Left lobe of liver (tissue), 2 donors: ENCODE measurements at regions not wholly inside any gene's neighbourhood (a gene's known extent, or its start where the extent isn't known, plus 50 kb on each side); places are given as distances from the start of the nearest gene placed in this dataset.
"Not testable (repeated sequence)": the region's sequence is repeated elsewhere in the genome, so short reads cannot be mapped to it uniquely, and the experiment has no call there.

Source experiments
- ATAC-seq: fragments of 200-7000 bp; cut with Tn5 transposase; one replicate; pipeline ENCODE4 v1.9.1; 2020; ENCODE audit warnings: mild to moderate bottlenecking, moderate library complexity
- DNase-seq: peaks from one replicate; pipeline ENCODE4 v3.0.0-alpha.2; 2020; ENCODE audit warnings: low spot score
- donor health status: DM: no; HTN: no; CAD: no; lungs with moderate emphysema.
- donor health status: DM: no; HTN: yes; CAD: no.

DNA sequence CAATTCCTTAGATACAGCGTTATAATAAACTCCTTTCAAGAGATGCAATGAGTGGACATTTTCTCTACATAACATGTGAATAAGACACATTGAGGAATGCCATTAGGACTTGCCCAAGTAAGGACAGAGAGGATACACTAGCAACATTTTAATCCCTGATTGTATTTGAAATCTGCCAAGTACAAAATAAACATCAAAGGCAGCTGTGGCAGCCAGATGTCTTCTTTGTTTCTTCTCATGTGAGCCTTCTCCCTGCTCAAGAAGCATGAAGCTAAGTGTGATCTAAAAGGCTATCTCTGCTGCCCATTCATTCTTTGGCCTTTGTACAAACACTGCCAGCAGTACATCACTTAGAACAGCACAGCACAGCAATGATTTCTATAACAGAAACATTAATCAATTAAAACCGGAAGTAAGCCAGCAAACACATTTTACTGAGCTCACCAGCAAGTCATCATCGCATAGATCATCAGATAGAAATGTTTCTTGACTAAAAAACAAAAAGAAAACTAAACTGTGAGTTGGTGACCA, 364.0 kb downstream of the CNTN6 start:
- DNase-seq = no peak
- no peak for ATAC-seq

DNA sequence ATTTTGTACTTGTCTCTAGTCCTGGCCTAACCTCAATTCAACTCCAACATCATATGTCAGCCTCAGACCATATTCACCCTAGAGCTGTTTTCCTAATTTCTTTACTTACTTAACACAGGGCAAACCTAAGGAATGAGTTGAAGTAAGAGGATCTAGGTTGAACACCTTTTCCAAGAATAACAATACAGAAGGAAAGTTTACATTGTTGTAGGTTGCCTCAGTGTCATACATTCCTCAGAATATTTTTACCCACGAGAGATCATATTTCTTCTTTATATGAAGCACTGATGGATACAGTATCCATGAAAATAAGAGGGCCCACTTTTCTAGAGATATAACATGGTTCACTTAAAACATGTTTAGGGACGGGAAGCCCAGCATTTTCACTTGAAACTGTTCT, 369.5 kb downstream of the CNTN6 start:
- DNase-seq (no peak), ATAC-seq (no peak)

DNA sequence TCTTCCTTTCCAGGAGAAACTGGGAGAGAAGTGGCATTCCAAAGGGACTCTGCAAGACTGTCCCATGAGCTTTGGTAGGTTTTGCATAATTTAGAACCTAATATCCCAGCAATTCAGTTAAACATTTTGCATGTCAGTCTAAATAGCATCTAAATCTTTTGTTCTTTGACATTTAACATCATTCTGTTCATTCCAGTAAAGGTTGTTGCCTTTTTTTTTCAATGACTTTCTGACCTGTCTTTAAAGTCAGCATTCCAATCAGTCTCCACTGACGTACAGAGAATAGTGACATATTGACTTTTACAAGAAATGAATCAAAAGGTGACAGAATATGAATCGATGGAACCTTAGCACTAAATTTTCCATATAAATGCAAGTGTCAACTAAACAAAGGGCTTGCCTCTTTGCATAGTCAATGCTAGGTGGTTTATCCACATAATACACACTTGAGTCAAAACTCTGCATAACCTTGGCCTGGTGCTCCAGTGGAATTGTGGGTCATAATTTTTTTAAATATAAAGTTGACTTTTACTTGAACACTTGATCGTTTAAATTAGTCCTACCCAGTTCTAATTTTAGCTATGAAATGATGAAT, 370.1 kb downstream of the CNTN6 start:
- DNase-seq (no peak), ATAC-seq (no peak)

DNA sequence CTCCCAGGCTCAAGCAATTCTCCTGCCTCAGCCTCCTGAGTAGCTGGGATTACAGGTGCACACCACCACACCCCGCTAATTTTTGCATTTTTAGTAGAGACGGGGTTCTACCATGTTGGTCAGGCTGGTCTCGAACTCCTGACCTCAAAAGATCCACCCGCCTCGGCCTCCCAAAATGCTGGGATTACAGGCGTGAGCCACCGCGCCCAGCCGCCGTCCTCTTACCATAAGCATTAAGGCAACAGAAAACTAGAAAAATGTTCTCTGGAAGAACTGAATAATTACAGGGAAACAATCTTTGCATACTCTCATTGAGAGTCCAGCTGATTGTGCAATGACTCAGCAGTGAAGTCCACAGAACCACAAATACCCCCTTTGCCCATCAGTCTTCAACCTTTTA, 372.3 kb downstream of the CNTN6 start:
- ATAC-seq, DNase-seq: not testable (repeated sequence)

DNA sequence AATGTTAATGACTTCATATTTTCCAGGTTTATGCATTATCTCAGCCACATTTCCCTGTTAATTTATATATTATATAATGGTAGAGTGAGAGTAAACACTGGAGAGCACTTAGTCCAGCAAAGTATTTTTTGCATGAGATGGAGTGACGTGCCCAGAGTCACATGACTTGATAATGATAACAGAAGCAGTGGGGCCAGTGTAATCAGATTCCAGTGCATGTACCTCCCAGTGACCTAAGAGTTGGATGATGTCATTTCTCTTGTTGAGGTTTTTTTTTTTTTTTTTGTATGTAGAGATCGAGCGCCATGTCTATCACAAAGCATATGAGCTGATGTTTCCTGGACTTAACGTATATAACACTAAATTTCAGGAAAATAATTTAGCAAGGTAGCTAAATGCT, 375.3 kb downstream of the CNTN6 start:
- no peak for DNase-seq
- ATAC-seq = no peak

DNA sequence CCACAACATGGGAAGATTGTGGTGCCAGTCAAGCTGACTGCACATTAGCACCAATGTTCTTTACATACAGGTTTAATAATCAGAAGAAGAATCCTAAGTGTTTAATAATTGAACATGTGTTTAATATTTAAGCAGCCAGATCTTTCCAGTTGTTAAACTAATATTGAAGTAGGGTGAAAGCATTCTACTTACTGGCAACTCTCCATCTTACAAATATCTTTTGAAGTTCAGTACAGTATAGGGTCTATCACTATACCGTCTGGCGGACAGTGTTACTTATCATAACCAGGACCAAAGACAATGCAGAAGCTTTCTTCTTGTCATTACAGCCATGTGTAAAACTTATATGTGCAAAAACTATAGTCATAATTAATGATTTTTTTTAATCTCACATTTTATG, 376.4 kb downstream of the CNTN6 start:
- no peak for DNase-seq
- ATAC-seq = no peak

DNA sequence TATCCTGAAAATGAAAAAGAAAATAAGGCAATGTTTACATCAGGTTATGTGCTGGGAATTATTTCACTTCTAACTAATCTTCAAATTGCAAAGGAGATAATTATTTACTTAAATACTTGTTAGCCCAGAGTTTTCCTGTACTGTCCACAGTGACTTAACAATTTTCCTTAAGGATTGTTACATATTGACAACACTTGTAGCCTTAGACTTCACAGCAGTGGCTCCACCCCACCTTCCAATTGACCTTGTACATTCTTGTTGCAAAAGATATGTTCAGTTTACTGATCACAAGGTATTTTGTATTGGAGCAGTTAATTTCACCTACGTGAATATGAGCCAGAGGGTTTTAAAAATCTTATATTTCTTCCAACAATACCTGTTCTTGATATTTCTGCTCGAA, 376.9 kb downstream of the CNTN6 start:
- ATAC-seq (no peak), DNase-seq (no peak)

DNA sequence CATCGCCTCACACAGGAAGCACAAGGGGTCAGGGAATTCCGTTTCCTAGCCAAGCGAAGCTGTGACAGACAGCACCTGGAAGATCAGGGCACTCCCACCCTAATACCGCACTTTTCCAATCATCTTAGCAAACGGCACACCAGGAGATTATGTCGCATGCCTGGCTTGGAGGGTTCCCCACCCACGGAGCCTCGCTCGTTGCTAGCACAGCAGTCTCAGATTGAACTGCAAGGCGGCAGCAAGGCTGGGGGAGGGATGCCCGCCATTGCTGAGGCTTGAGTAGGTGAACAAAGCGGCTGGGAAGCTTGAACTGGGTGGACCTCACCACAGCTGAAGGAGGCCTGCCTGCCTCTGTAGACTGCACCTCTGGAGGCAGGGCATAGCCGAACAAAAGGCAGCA, 384.8 kb downstream of the CNTN6 start:
- DNase-seq = no peak
- no peak for ATAC-seq

DNA sequence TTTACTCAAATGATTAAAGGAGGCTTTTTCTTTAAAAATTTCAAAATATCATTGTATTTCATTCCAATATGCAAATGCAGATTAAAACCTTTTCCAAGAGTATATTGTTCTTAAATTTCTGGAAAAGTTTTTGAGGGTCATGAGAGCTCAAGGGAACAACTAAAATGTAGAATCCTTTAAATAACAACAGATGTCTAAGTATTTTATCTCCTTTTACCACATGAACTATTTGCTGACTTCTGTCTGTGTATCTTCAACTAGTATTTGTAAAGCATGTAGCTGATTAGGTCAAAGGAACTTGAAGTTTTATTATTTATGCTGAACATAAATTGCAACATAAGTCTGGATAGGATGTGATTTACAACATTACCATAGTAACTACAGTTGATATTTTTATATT, 402.6 kb downstream of the CNTN6 start:
- DNase-seq (no peak), ATAC-seq (no peak)

DNA sequence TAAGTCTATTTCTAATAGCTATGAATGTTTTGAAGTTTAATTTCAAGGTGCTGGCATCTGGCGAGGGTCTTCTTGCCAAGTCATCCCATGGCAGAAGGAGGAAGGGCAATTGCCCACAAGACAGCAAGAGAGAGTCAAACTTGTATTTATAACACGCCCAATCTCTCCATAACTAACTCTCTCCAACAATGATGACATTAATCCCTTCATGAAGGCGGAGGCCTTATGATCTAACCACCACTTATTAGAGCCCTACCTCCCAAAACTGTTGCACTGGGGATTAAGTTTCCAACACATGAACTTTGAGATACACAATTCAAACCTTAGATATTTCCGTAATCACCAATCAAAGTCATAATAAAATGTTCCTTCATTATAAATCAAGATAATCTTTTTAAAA, 406.9 kb downstream of the CNTN6 start:
- no peak for DNase-seq
- no peak for ATAC-seq

DNA sequence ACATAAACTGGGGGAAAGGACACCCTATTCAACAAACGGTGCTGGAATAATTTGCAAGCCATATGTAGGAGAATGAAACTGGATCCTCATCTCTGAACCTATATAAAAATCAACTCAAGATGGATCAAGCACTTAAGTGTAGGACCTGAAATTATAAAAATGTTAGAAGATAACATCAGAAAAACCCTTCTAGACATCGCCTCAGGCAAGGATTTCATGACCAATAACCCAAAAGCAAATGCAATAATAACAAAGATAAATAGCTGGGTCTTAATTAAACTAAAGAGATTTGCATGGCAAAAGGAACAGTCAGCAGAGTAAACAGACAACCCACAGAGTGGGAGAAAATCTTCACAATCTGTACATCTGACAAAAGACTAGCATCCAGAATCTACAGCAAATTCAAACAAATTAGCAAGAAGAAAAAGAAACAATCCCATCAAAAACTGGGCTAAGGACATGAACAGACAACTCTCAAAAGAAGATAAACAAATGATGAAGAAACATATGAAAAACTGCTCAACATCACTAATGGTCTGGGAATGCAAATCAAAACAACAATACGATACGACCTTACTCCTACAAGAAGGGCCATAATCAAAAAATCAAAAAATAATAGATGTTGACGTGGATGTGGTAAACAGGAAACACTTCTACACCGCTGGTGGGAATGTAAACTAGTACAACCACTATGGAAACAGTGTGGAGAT, 408.7 kb downstream of the CNTN6 start:
- no peak for ATAC-seq
- no peak for DNase-seq

DNA sequence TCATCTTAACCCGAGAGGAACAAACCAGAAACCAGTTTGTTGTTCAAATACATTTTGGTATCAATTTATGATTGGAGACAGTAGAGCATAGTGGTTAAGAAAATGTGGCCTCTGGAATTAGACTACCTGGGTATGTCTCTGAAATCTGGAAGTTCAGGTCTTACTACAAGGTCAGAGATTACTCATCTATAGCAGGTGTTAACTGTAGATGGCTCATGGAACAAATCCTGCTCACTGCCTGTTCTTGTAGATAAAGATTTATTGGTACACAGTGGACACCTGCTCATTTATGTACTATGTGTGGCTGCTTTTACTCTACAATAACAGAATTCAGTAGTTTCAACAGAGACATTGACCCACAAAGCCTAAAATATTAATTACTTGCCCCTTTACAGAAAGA, 413.3 kb downstream of the CNTN6 start:
- ATAC-seq (no peak), DNase-seq (no peak)

DNA sequence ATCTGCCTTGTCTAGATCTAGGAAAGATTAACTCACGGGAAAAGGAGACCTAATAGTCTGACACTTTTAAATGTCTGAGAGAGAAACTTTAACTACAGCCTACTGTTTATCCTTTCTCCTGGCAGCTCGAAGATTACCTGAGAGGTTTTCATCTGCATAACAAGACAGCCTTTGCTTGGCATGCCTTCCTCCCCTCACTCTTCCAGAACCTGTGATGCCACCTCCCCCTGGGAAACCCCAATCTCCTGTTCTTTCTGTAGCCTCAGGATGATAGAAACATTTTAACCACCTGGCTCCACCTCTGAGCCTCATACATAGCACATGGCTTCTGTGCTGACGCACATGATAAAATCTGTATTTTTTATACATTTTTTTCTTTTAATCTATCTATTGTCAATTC, 420.8 kb downstream of the CNTN6 start:
- ATAC-seq = no peak
- no peak for DNase-seq

DNA sequence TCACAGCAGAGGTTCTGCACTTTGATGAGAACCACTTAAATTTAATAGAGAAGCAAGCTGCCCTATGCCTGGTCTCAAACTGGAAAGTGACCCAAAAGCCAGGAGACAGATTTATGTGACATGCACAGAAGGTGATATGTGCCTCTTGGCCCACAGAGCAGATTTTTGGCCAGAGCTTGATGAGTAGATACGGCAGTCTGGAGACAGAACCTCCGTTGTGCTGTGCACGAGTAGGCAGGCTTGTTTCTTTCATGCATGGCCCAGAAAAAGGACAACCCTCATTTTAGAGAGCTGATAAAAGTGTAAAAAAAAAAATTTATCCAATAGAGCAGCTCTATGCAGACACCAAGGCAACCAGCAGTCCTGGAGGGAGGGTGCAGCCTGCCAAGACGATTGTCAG, 423.1 kb downstream of the CNTN6 start:
- no peak for ATAC-seq
- DNase-seq = no peak

DNA sequence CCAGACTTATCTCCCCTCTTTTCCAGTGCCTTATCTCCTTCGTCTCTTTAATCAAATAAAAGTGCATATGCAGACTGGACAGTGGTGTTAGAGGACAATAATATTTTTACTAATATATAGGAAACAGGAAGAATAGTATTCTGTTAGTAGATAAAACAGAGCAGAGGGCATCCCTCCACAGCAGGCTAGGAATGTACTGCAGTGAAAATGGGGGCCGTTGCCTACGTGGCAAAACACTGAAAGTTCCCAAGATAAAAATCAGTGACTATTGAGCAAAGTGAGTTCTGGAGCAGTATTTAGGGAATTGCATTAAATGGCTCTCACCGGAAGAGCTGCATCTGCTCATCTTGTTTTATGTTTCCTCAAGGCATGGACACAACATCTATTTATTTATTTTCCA, 435.0 kb downstream of the CNTN6 start:
- no peak for DNase-seq
- no peak for ATAC-seq

DNA sequence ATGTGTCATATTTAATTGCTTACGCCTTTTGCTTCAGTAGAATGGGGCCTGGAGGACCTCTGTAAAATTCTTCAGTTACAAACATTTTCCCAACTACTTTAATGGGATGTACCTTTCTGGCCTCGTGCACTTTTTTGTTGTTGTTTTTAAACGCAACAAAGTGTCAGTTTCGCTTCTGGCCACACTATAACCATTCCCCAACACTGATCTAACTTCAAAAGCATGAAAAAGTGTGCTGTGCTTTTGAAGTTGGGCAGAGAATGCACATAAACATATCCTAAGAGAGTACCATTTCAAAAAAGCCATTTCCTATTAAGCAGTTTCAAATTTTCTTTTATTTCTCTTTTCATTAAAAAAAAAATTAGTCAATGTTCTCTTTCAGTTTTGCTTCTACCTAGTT, 435.8 kb downstream of the CNTN6 start:
- DNase-seq = no peak
- no peak for ATAC-seq

DNA sequence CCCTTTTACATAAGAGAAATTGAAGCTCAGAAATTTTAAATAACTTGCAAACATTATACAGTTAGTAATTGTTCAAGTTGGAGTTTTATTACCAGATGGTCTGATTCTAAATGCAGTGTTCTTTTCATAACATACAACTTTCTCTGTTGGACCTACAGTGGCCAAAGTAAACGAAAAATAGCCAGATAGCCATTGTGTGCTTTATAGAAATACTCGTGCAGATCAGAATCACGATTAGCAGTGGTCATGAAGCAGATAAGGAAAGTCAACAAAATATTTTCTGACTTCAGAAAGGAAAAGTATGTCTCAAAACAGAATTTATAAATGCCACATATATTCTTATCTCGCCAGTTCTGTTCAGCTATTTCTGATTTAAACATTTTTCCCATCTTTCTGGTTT, 436.9 kb downstream of the CNTN6 start:
- no peak for ATAC-seq
- DNase-seq = no peak

DNA sequence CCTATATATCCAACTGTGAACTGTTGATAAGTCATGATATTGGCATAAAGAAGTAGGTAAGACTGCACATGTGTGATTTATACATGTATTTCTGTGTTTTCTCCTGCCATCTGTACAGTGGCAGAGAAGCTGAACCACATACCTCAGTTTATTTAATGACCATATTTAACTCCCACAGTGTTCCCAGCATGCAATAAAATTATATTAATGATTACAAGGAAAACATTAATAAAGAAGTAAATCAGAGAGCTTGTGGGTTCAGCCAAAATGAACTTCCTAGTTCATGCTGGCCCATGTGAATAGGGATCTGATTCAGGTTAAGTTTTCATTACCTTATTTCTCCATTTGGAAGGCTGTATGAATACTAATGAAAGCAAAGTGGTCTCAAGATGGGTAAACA, 439.2 kb downstream of the CNTN6 start:
- DNase-seq (no peak), ATAC-seq (no peak)

DNA sequence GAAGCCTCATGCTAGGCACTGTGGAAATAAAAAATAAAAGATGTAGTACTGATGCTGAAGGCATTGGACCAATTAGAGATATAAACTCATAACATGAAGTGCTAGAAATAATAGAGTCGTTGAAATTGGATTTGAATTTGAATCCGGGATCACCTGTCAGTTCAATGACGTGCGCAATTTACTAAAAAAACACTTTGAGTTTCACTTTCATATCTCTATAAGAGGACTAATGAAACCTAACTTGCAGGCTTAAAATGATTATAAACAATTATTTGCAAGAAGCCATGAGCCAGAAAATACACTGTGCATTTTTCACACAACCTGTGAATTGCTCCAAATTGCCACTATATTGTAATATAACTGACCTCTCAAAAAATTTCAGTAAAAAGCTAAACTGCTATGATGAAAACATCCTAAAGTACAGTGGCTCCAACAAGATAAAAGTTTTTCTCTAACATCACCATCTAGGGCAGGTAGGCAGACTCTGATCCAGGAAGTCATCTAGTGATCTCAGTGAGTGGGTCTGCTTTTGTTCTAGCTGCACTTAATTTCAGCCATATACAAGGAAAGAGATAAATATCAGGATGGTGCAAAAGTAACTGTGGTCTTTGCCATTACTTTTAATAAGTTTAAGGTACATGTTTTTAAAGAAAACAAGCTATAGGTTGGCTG, 440.2 kb downstream of the CNTN6 start:
- ATAC-seq (no peak), DNase-seq (no peak)

DNA sequence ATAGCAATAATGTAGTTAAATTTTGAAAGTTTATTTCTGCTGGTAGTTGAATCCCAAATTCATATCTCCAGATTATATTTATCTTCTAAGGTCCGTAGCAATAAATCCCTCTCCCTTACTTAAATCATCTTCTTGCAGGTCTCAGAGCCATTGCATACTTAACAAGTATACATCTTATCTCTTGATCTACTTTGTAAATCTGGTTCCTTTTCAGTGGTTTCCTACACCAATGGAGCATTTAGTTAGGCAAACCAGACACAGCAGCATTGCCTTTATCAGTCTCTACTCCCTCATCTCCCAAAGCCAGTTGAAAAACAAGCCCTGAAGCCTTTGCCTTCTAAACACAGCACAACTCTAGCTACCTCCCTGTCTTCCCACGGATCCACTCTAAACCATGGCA, 440.9 kb downstream of the CNTN6 start:
- DNase-seq (no peak), ATAC-seq (no peak)

DNA sequence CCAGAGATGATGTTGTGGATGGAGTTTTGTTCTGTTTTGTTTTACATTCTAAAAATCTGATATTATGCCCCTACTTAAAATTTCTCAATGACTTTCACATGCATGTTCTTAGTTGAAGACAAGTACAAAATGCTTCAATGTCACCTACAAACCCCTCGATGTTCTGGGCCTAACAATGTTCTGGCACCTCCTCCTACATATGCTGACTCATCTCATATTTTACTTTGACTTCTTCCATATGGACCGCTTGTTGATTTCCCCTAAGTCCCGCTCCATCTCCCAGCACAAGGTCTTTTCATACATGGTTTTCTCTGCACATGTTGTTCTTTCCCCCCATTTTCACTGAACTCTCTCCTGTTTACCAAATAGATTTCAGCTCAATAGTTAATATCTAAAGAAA, 441.4 kb downstream of the CNTN6 start:
- DNase-seq (no peak), ATAC-seq (no peak)

DNA sequence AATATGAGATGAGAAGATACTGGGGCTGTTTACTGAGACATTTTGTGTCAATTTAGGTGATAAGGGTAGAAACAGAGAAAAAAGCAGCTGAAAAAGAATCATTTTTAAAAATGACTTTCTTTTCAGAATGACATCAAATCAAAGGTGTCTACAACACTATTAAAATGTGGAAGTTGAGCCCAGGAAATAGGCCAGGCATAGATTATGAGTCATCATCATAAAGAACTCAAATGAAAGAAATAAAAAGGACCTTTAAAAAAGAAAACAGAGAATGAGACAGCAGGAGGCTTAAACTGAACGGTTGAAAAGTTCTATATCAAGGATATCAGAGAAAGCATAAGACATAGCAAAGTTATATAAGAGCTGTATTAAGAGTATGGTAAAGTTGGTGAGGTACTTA, 442.5 kb downstream of the CNTN6 start:
- no peak for ATAC-seq
- no peak for DNase-seq
